Effector memory CD8-positive, alpha-beta T cell (primary cell): ENCODE measurements at regions not wholly inside any gene's neighbourhood (a gene's known extent, or its start where the extent isn't known, plus 50 kb on each side); places are given as distances from the start of the nearest gene placed in this dataset.

ENCODE experiments used
- ATAC-seq: fragments of 150-1000 bp; cut with Tn5 transposase; replicated peaks from 2 replicates; pipeline ENCODE4 v1.10.0; 2021; ENCODE audit warnings: mild to moderate bottlenecking, moderate library complexity
- DNase-seq, 3 experiments: peaks; one replicate each; pipeline ENCODE4 v3.0.0; 2021
- H3K27ac Mint-ChIP-seq, 2 donors: one replicate each; pipeline ENCODE4 v1.8.0; 2022; ENCODE audit warnings: mild to moderate bottlenecking in 2 of 2, mixed read lengths in 2 of 2, moderate library complexity in 2 of 2
- H3K27me3 Mint-ChIP-seq, 2 donors: one replicate each; pipeline ENCODE4 v1.8.0; 2022; ENCODE audit warnings: mixed read lengths in 2 of 2
- H3K36me3 Mint-ChIP-seq: one replicate; pipeline ENCODE4 v1.8.0; 2022; ENCODE audit warnings: mild to moderate bottlenecking, moderate library complexity, mixed read lengths; ENCODE audit not compliant: insufficient read depth
- H3K4me1 Mint-ChIP-seq, 2 donors: one replicate each; pipeline ENCODE4 v1.8.0; 2022; ENCODE audit warnings: low read depth in 2 of 2, mixed read lengths in 2 of 2
- H3K4me3 Mint-ChIP-seq, 2 donors: one replicate each; pipeline ENCODE4 v1.8.0; 2022; ENCODE audit warnings: mild to moderate bottlenecking in 2 of 2, mixed read lengths in 2 of 2, moderate library complexity in 2 of 2
- H3K9me3 Mint-ChIP-seq, 2 donors: one replicate each; pipeline ENCODE4 v1.8.0; 2022; ENCODE audit warnings: mixed read lengths in 2 of 2

DNA sequence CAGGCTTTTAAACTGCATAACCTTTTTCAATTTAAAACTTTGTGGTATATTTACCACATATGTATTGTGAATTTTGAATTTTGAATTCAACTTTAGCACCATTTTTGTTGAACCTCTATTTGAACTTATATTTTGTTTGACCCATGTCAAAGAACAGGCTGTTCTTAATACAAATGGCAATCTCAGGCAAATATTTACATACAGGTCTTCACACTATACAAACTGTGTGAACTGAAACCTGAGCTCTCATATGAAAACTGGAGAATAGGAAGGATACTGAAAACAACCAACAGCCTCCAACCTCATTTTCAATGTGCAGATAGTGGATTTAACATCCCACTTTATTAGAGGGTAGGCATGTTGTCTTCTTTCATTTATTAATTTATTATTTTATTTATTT lies 491.8 kb downstream of the KCNJ3 start:
- no peak overlapping the region for H3K4me3 Mint-ChIP-seq
- ATAC-seq, result no peak

DNA sequence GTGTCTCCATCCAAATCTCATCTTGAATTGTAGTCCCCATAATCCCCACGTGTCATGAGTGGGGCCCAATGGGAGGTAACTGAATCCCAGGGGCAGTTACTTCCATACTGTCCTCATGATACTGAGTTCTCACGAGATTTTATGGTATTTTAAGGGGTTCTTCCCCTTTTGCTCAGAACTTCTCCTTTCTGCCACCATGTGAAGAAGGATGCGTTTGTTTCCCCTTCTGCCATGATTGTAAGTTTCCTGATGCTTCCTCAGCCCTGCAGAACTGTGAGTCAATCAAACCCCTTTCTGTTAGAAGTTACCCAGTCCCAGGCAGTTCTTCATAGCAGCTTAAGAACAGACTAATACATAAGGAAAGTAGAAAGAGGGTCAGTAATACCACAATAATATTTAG lies 480.4 kb downstream of the KCNJ3 start:
- ATAC-seq (no peak), DNase-seq (no peak)
- H3K4me1 Mint-ChIP-seq, result no peaks in the 10 kb centered on the region
- H3K36me3 Mint-ChIP-seq, result no peaks in the 10 kb centered on the region
- no peak overlapping the region for H3K27ac Mint-ChIP-seq
- peaks cover 0 to 9% of the 10 kb centered on the region in 2 donors for H3K9me3 Mint-ChIP-seq
- no peak overlapping the region for H3K4me3 Mint-ChIP-seq
- H3K27me3 Mint-ChIP-seq, result no peaks in the 10 kb centered on the region

More for the DNA sequence above, 491.8 kb downstream of the KCNJ3 start:
- Mint-ChIP-seq H3K4me1 (no peaks in the 10 kb centered on the region), H3K36me3 (no peaks in the 10 kb centered on the region), H3K9me3 (peaks cover 7 to 10% of the 10 kb centered on the region in 2 donors), H3K27me3 (no peaks in the 10 kb centered on the region), H3K27ac (no peak overlapping the region)
- no peak for DNase-seq

DNA sequence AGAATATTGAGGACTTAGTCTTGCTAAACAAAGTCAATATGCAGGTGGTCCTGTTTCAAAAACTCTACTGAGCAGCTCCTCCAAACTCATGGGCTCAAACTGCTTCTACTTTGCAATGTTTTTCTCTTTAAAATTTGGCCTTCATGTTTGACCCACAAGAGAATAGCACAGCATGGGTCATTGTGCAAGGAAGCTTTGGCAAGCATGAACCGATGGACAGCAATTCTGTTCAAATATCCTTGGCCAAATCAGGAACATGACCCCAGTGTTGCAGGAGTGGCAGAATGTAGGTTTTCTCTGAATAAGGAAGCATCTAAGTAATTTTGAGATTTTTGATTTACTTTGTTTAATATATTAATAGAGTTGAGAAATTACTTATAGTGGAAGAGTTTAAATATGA lies 477.9 kb downstream of the KCNJ3 start:
- DNase-seq (no peak), ATAC-seq (no peak)
- no peaks in the 10 kb centered on the region for H3K27me3 Mint-ChIP-seq
- no peaks in the 10 kb centered on the region for H3K4me1 Mint-ChIP-seq
- H3K27ac Mint-ChIP-seq, result no peak overlapping the region
- peaks cover 0 to 6% of the 10 kb centered on the region in 2 donors for H3K9me3 Mint-ChIP-seq
- no peak overlapping the region for H3K4me3 Mint-ChIP-seq
- no peaks in the 10 kb centered on the region for H3K36me3 Mint-ChIP-seq

DNA sequence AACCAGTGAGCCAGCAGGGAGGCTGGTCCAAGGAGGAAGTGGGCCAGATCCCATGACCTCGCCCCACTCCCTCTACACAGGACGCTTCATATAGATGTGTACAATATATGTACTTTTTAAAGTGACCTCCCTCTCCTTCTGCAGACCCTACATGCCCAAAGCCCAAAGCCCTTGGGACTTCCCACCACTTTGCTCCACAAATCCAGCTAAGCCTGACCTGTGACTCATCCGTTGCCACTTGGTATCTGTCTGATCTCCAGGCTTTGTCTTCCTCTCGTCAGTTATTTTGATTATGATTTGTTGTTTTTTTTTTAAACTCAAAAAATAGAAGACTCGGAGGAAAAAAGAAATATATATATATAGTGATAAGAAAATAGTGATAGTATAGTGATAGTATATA lies 470.8 kb downstream of the KCNJ3 start:
- ATAC-seq (no peak), DNase-seq (no peak)
- H3K9me3 Mint-ChIP-seq, result peaks cover 10 to 14% of the 10 kb centered on the region in 2 donors
- no peaks in the 10 kb centered on the region for H3K4me1 Mint-ChIP-seq
- no peak overlapping the region for H3K4me3 Mint-ChIP-seq
- H3K27ac Mint-ChIP-seq, result no peak overlapping the region
- no peaks in the 10 kb centered on the region for H3K27me3 Mint-ChIP-seq
- H3K36me3 Mint-ChIP-seq, result no peaks in the 10 kb centered on the region

- Mint-ChIP-seq H3K9me3 (peaks cover 0 to 3% of the 10 kb centered on the region in 2 donors), H3K27ac (no peak overlapping the region), H3K27me3 (no peaks in the 10 kb centered on the region), H3K4me3 (no peak overlapping the region), H3K4me1 (no peaks in the 10 kb centered on the region), H3K36me3 (no peaks in the 10 kb centered on the region)
- ATAC-seq (no peak), DNase-seq (no peak)
Measured at GRCh38 chr2:155162494-155162893, 464.0 kb downstream of the KCNJ3 start.

- ATAC-seq (no peak), DNase-seq (no peak)
- H3K27ac Mint-ChIP-seq, result no peak overlapping the region
- H3K36me3 Mint-ChIP-seq, result no peaks in the 10 kb centered on the region
- peaks cover 0 to 5% of the 10 kb centered on the region in 2 donors for H3K9me3 Mint-ChIP-seq
- H3K4me3 Mint-ChIP-seq, result no peak overlapping the region
- no peaks in the 10 kb centered on the region for H3K27me3 Mint-ChIP-seq
- H3K4me1 Mint-ChIP-seq, result no peaks in the 10 kb centered on the region
Measured at GRCh38 chr2:155161314-155161713, 462.8 kb downstream of the KCNJ3 start.

GRCh38 chr2:155157711-155158110 lies 459.2 kb downstream of the KCNJ3 start:
- DNase-seq, result no peak
- no peak overlapping the region for H3K27ac Mint-ChIP-seq
- no peak overlapping the region for H3K4me3 Mint-ChIP-seq
- H3K36me3 Mint-ChIP-seq, result no peaks in the 10 kb centered on the region
- no peaks in the 10 kb centered on the region for H3K27me3 Mint-ChIP-seq
- no peak for ATAC-seq
- H3K4me1 Mint-ChIP-seq, result no peaks in the 10 kb centered on the region
- H3K9me3 Mint-ChIP-seq, result peaks cover 7 to 11% of the 10 kb centered on the region in 2 donors

- H3K27ac Mint-ChIP-seq, result no peak overlapping the region
- peaks cover 7 to 16% of the 10 kb centered on the region in 2 donors for H3K9me3 Mint-ChIP-seq
- ATAC-seq (no peak), DNase-seq (no peak)
- no peaks in the 10 kb centered on the region for H3K4me1 Mint-ChIP-seq
- no peaks in the 10 kb centered on the region for H3K27me3 Mint-ChIP-seq
- no peaks in the 10 kb centered on the region for H3K36me3 Mint-ChIP-seq
- no peak overlapping the region for H3K4me3 Mint-ChIP-seq
Measured at GRCh38 chr2:155157065-155157464, 458.6 kb downstream of the KCNJ3 start.

DNA sequence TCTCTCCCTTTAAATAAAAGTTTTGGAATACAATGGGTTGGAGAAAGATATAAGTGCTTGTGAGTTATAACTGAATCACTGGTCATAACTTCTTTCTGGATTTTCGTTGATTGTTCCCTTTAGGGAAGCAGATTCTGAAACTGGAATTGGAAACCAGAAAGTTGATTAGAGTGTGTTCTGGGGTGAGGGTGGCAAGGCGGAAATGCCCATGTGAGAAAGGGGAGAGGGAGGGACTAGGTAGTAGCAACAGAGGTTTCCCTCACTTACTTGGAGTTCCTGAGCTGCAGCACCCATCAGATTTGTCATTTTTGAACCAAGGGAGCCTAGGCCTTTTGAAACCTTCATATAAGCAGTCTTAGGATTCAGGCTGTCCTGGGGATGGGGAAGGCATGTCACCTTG lies 453.4 kb downstream of the KCNJ3 start:
- ATAC-seq (no peak), DNase-seq (no peak)
- Mint-ChIP-seq H3K36me3 (no peaks in the 10 kb centered on the region), H3K4me1 (no peaks in the 10 kb centered on the region), H3K4me3 (no peak overlapping the region), H3K27ac (no peak overlapping the region), H3K9me3 (peaks cover 4 to 24% of the 10 kb centered on the region in 2 donors), H3K27me3 (no peaks in the 10 kb centered on the region)

GRCh38 chr2:155151472-155151871 lies 453.0 kb downstream of the KCNJ3 start:
- no peak overlapping the region for H3K4me3 Mint-ChIP-seq
- H3K9me3 Mint-ChIP-seq, result peaks cover 4 to 24% of the 10 kb centered on the region in 2 donors
- no peak overlapping the region for H3K27ac Mint-ChIP-seq
- ATAC-seq (no peak), DNase-seq (no peak)
- H3K36me3 Mint-ChIP-seq, result no peaks in the 10 kb centered on the region
- no peaks in the 10 kb centered on the region for H3K27me3 Mint-ChIP-seq
- no peaks in the 10 kb centered on the region for H3K4me1 Mint-ChIP-seq

- H3K4me1 Mint-ChIP-seq, result no peaks in the 10 kb centered on the region
- H3K4me3 Mint-ChIP-seq, result no peak overlapping the region
- H3K27me3 Mint-ChIP-seq, result no peaks in the 10 kb centered on the region
- no peaks in the 10 kb centered on the region for H3K36me3 Mint-ChIP-seq
- H3K27ac Mint-ChIP-seq, result no peak overlapping the region
- ATAC-seq, result no peak
- peaks cover 0 to 1% of the 10 kb centered on the region in 2 donors for H3K9me3 Mint-ChIP-seq
- no peak for DNase-seq
Measured at GRCh38 chr2:155145758-155146229, 447.3 kb downstream of the KCNJ3 start.

GRCh38 chr2:155141418-155141817 lies 442.9 kb downstream of the KCNJ3 start:
- H3K4me1 Mint-ChIP-seq, result no peaks in the 10 kb centered on the region
- peaks cover 0 to 1% of the 10 kb centered on the region in 2 donors for H3K9me3 Mint-ChIP-seq

DNA sequence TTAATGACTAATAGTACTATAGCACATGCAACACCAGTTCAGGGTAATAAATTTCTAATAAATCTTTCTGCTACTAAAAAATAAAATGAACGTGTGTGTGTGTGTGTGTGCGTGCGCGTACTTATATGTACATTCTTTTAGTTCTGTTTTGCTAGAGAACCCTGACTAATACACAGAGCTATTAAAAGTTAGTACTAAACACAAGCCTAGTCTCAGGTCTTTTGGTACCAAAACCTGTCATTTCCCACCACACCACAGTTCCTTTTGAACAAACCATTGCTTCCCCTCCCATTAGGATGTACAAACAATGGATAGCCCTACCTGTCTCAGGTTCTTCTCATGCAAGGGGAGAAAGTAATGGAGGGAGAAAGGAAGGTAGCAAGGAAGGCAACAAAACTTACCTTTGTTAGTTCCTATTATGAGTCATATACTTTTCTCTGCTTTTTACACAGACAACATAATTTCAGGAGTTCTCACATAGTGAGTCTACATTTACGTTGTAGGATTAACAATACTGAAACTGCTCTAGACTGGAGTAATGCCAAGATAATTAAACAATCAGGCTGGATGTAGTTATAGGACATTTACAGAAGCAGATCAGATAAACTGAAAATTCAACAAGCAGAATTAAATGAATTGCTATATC lies 427.2 kb downstream of the KCNJ3 start:
- no peak for ATAC-seq
- Mint-ChIP-seq H3K9me3 (peaks cover 3 to 14% of the 10 kb centered on the region in 2 donors), H3K4me1 (no peaks in the 10 kb centered on the region), H3K27ac (no peak overlapping the region), H3K4me3 (no peak overlapping the region), H3K27me3 (no peaks in the 10 kb centered on the region), H3K36me3 (no peaks in the 10 kb centered on the region)
- no peak for DNase-seq

More at GRCh38 chr2:155141418-155141817, 442.9 kb downstream of the KCNJ3 start:
- Mint-ChIP-seq H3K27me3 (no peaks in the 10 kb centered on the region), H3K36me3 (no peaks in the 10 kb centered on the region), H3K27ac (no peak overlapping the region), H3K4me3 (peak overlapping the region in 1 of 2 donors; percentile 23)
- DNase-seq (no peak), ATAC-seq (no peak)

- DNase-seq (no peak), ATAC-seq (no peak)
- Mint-ChIP-seq H3K4me3 (no peak overlapping the region), H3K9me3 (peaks cover 8 to 18% of the 10 kb centered on the region in 2 donors), H3K27ac (no peak overlapping the region), H3K4me1 (no peaks in the 10 kb centered on the region), H3K27me3 (no peaks in the 10 kb centered on the region), H3K36me3 (no peaks in the 10 kb centered on the region)
Measured at GRCh38 chr2:155115846-155116245, 417.4 kb downstream of the KCNJ3 start.
